B cell (primary cell): ENCODE measurements at regions not wholly inside any gene's neighbourhood (a gene's known extent, or its start where the extent isn't known, plus 50 kb on each side); places are given as distances from the start of the nearest gene placed in this dataset.
"Not testable (repeated sequence)": the region's sequence is repeated elsewhere in the genome, so short reads cannot be mapped to it uniquely, and the experiment has no call there.

ENCODE experiments used
- ATAC-seq: fragments of 200-7000 bp; cut with Tn5 transposase; one replicate; pipeline ENCODE4 v1.10.0; 2021; ENCODE audit warnings: low read depth, mild to moderate bottlenecking, moderate number of reproducible peaks, moderate library complexity
- CTCF ChIA-PET: fragments of 350-600 bp; sonication (Branson Sonifier 250); formaldehyde crosslinking; loops from one replicate; lab custom pipeline; 2021; ENCODE audit warnings: antibody characterized with exemption, inconsistent platforms; lab: Charles Lee
- POLR2A ChIA-PET: fragments of 350-600 bp; sonication (Branson Sonifier 250); formaldehyde crosslinking; loops from one replicate; lab custom pipeline; 2021; ENCODE audit warnings: antibody characterized with exemption; lab: Charles Lee
- DNase-seq: peaks from one replicate; pipeline ENCODE4 v3.0.0; 2013
- H2AFZ ChIP-seq: 2 replicates; pipeline ENCODE4 v1.6.1; 2012; ENCODE audit warnings: mild to moderate bottlenecking, low read depth, low read length; ENCODE audit not compliant: insufficient read depth, poor library complexity, severe bottlenecking
- H3K27ac ChIP-seq, 2 donors: 1 replicate in 1 of 2; 2 replicates in 1 of 2; pipeline ENCODE4 v1.5.1; 2012 to 2013; ENCODE audit warnings: low read length in 2 of 2, mild to moderate bottlenecking in 2 of 2, moderate library complexity in 1 of 2
- H3K27me3 ChIP-seq, 4 experiments: fragments of 200-600 bp in 1 of 4; sonication (generic) in 1 of 4; replicated peaks in 1 of 4; 1 replicate in 2 of 4; 2 replicates in 2 of 4; pipeline versions ENCODE4 v1.6.1 to v1.7.0; 2013 to 2016; ENCODE audit warnings: low read length in 3 of 4, mild to moderate bottlenecking in 2 of 4, mixed read lengths in 1 of 4, moderate library complexity in 1 of 4; ENCODE audit not compliant: insufficient read depth in 4 of 4, control insufficient read depth in 3 of 4; ENCODE audit errors: control extremely low read depth in 1 of 4
- H3K36me3 ChIP-seq, 2 experiments: replicated peaks in 1 of 2; 1 replicate in 1 of 2; 2 replicates in 1 of 2; pipeline versions ENCODE4 v1.6.1 to v1.7.1; 2013; ENCODE audit warnings: low read length in 1 of 2; ENCODE audit not compliant: insufficient read depth in 2 of 2, control insufficient read depth in 1 of 2; ENCODE audit errors: control extremely low read depth in 1 of 2, extremely low read depth in 1 of 2
- H3K4me1 ChIP-seq, 2 donors: fragments of 200-600 bp in 1 of 2; sonication (generic) in 1 of 2; 1 replicate in 1 of 2; 2 replicates in 1 of 2; pipeline versions ENCODE4 v1.5.1 to v1.6.1; 2013 to 2017; ENCODE audit warnings: low read length in 2 of 2; ENCODE audit not compliant: control insufficient read depth in 2 of 2, insufficient read depth in 2 of 2
- H3K4me2 ChIP-seq: replicated peaks from 2 replicates; pipeline ENCODE3; 2012; ENCODE audit warnings: mild to moderate bottlenecking, low read depth, low read length; ENCODE audit not compliant: poor library complexity, severe bottlenecking
- H3K4me3 ChIP-seq, 5 experiments: fragments of 200-600 bp in 1 of 5; sonication (generic) in 1 of 5; 1 replicate in 3 of 5; 2 replicates in 2 of 5; pipeline versions ENCODE4 v1.5.1 to v1.7.0; 2011 to 2016; ENCODE audit warnings: low read length in 4 of 5, mild to moderate bottlenecking in 4 of 5, low read depth in 2 of 5, control low read depth in 1 of 5, moderate library complexity in 1 of 5; ENCODE audit not compliant: insufficient read depth in 1 of 5; ENCODE audit errors: control extremely low read depth in 1 of 5, extremely low read depth in 1 of 5
- H3K79me2 ChIP-seq: fragments of 200-600 bp; sonication (generic); one replicate; pipeline ENCODE4 v1.6.0; 2016; ENCODE audit warnings: low read length; ENCODE audit not compliant: control insufficient read depth, insufficient read depth
- H3K9ac ChIP-seq: fragments of 200-600 bp; sonication (generic); 2 replicates; pipeline ENCODE4 v1.6.1; 2017; ENCODE audit warnings: mild to moderate bottlenecking, low read length, moderate library complexity
- H3K9me3 ChIP-seq, 3 donors: one replicate each; pipeline versions ENCODE4 v1.6.1 to v1.7.1; 2013; ENCODE audit warnings: low read length in 2 of 3; ENCODE audit not compliant: control insufficient read depth in 2 of 3, insufficient read depth in 1 of 3; ENCODE audit errors: control extremely low read depth in 1 of 3
- H4K20me1 ChIP-seq: 2 replicates; pipeline ENCODE4 v1.6.0; 2012; ENCODE audit warnings: mild to moderate bottlenecking, low read length; ENCODE audit not compliant: insufficient read depth, control insufficient read depth, poor library complexity, severe bottlenecking
- H3K27ac Mint-ChIP-seq: one replicate; pipeline ENCODE4 v1.8.0; 2021; ENCODE audit warnings: mixed read lengths
- H3K27me3 Mint-ChIP-seq: one replicate; pipeline ENCODE4 v1.8.0; 2021; ENCODE audit warnings: mixed read lengths
- H3K4me1 Mint-ChIP-seq: one replicate; pipeline ENCODE4 v1.8.0; 2021; ENCODE audit warnings: mixed read lengths
- H3K4me3 Mint-ChIP-seq: one replicate; pipeline ENCODE4 v1.8.0; 2021; ENCODE audit warnings: mixed read lengths
- H3K9me3 Mint-ChIP-seq: one replicate; pipeline ENCODE4 v1.8.0; 2022; ENCODE audit warnings: mixed read lengths; ENCODE audit not compliant: insufficient read depth
- EZH2 ChIP-seq: IDR thresholded peaks from 2 replicates; pipeline ENCODE4 v1.6.1; 2012; ENCODE audit warnings: borderline replicate concordance, low read depth, mild to moderate bottlenecking, moderate library complexity, low read length; ENCODE audit not compliant: insufficient read depth, poor library complexity, severe bottlenecking
- WGBS: methylation state at CpG from one replicate; pipeline ENCODE4 v1.1.5; 2013; ENCODE audit warnings: missing lambda C conversion rate; ENCODE audit not compliant: insufficient coverage; 5-methylcytosine and 5-hydroxymethylcytosine counted together
- intact Hi-C: fragments of 100-400 bp; cut with micrococcal nuclease; formaldehyde crosslinking; loops from one replicate; pipeline ENCODE4 v1.10.0; 2022
- TF ChIP-seq, protein P1 (sequence below): fragments of 200-600 bp; IDR thresholded peaks from one replicate; pipeline ENCODE4 v1.8.0; 2022; ENCODE audit warnings: antibody characterized with exemption, mild to moderate bottlenecking

DNA sequence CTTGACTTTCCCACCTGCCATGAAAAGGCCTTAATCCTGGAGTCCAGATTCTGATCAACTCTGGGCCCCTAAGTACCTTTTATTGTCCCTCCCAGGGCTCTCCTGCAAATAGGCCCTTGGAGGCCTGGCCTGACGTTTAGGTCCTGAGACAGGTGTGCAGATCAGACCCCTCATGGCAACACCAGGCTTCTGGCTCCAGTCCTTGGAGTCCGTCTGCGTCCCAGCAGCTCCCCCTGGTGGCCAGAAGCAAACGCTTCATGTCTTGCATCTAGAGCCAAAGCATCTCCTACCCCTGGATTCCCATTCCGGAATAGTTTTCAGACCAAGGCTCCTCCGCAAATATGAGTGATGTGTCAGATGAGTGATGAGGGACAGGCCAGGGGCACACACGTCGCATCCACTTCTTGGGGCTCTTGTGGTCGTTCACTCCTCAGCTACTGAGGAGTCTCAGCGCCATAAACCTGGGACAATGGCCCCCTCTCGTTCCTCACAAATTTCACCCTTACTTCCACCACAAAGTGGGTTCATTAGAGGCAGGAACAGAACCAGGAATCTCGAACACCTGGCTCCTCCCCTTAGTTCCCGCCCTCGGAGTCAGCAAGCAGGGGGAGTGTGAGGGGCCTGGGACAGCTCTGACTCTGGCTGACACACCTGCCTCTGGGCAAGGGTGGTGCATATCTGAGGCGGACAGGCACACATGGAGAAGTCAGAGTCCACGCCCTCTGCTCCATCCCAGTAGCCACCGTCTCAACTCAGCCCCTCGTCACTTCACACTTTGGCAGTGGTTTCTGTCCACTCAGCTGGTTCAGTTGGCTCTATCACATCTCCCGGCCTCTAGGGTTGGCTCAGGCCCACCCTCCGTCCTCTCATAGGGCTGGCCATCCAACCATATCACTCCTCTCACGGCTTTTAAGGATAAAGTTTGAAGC is 77.9 kb upstream of the PWP1 start:
- WGBS = 56% methylated on average over 16 of the region's 21 CpGs
- no peak overlapping the region for H2AFZ ChIP-seq
- no peaks in the 10 kb centered on the region for H3K27me3 Mint-ChIP-seq
- no peaks in the 10 kb centered on the region for H3K9me3 ChIP-seq
- intact Hi-C loops = loop anchor here (1.0 to 5.0 kb wide), 2 partner anchors 160 to 515 kb away; no protein-coding TSS in a partner anchor
- POLR2A ChIA-PET = no interaction called here
- H3K9me3 Mint-ChIP-seq = no peaks in the 10 kb centered on the region
- H3K36me3 ChIP-seq = no peaks in the 10 kb centered on the region
- TF ChIP-seq, protein P1, sequence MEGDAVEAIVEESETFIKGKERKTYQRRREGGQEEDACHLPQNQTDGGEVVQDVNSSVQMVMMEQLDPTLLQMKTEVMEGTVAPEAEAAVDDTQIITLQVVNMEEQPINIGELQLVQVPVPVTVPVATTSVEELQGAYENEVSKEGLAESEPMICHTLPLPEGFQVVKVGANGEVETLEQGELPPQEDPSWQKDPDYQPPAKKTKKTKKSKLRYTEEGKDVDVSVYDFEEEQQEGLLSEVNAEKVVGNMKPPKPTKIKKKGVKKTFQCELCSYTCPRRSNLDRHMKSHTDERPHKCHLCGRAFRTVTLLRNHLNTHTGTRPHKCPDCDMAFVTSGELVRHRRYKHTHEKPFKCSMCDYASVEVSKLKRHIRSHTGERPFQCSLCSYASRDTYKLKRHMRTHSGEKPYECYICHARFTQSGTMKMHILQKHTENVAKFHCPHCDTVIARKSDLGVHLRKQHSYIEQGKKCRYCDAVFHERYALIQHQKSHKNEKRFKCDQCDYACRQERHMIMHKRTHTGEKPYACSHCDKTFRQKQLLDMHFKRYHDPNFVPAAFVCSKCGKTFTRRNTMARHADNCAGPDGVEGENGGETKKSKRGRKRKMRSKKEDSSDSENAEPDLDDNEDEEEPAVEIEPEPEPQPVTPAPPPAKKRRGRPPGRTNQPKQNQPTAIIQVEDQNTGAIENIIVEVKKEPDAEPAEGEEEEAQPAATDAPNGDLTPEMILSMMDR = peak; percentile 93
- no peak for TF ChIP-seq EZH2
- H4K20me1 ChIP-seq = no peaks in the 10 kb centered on the region
- CTCF ChIA-PET = interaction anchor here (0.8 to 10.2 kb wide), 17 partner anchors 8 to 516 kb away, joined by 3 to 246 read pairs (median 5); no protein-coding TSS in a partner anchor
- H3K4me2 ChIP-seq = no peak overlapping the region
- H3K79me2 ChIP-seq = no peaks in the 10 kb centered on the region
- H3K4me3 Mint-ChIP-seq = no peak overlapping the region
- H3K4me3 ChIP-seq = no peak overlapping the region
- DNase-seq (peak; percentile 83), ATAC-seq (peak; percentile 39)
- no peak overlapping the region for H3K9ac ChIP-seq
- no peaks in the 10 kb centered on the region for H3K27me3 ChIP-seq
- no peak overlapping the region for H3K27ac Mint-ChIP-seq
- no peak overlapping the region for H3K27ac ChIP-seq
- no peaks in the 10 kb centered on the region for H3K4me1 Mint-ChIP-seq
- no peaks in the 10 kb centered on the region for H3K4me1 ChIP-seq

DNA sequence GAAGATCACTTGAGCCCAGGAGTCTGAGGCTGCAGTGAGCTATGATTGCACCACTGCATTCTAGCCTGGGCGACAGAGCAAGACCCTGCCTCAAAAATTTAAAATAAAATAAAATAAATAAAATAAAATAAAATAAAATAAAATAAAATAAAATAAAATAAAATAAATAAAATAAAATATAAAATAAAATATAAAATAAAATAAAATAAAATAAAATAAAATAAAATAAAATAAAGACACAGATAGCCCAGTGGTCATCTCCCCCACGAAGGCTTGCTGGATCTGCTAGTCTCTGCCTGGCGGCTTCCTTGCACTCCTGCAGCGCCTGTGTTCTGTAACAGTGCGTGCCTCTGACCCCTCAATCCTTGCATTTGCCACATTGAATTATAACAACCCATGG is 76.8 kb upstream of the PWP1 start:
- H3K36me3 ChIP-seq, H4K20me1 ChIP-seq, H3K4me1 ChIP-seq, H3K4me1 Mint-ChIP-seq, H3K9me3 ChIP-seq, ATAC-seq, H3K9ac ChIP-seq, H3K4me2 ChIP-seq, H3K9me3 Mint-ChIP-seq, H3K27me3 ChIP-seq, H3K27ac Mint-ChIP-seq, H3K4me3 Mint-ChIP-seq, H2AFZ ChIP-seq, H3K27me3 Mint-ChIP-seq, POLR2A ChIA-PET, DNase-seq, H3K79me2 ChIP-seq, H3K27ac ChIP-seq, H3K4me3 ChIP-seq: not testable (repeated sequence)
- 100% methylated on average over 4 of the region's 5 CpGs for WGBS
- intact Hi-C loops = loop anchor here (5.0 kb wide), 1 partner anchor 161 kb away; no protein-coding TSS in a partner anchor
- CTCF ChIA-PET = interaction anchor here (0.6 to 10.2 kb wide), 9 partner anchors 9 to 504 kb away, joined by 3 to 246 read pairs (median 6); no protein-coding TSS in a partner anchor
